ENCODE measurements at regions not wholly inside any gene's neighbourhood (a gene's known extent, or its start where the extent isn't known, plus 50 kb on each side); places are given as distances from the start of the nearest gene placed in this dataset.

- no peak for TF ChIP-seq CTCF (IDR thresholded peaks at IDR 0.05; ENCODE audit: low read depth, low read length, missing control alignments)
- in situ Hi-C loops (cut with HindIII; ENCODE audit: low sequenced_read_pairs): no loop called here
Measured at GRCh38 chr6:105936972-105937371, 149.2 kb upstream of the PRDM1 start.

GRCh38 chr6:105935416-105935815 is 150.7 kb upstream of the PRDM1 start:
- no peak for TF ChIP-seq CTCF (IDR thresholded peaks at IDR 0.05; ENCODE audit: low read depth, low read length, missing control alignments)
- in situ Hi-C loops (cut with HindIII; ENCODE audit: low sequenced_read_pairs): no loop called here
- no peak for DNase-seq (ENCODE audit: low read depth)
- H3K4me3 ChIP-seq (ENCODE audit: low read depth, low read length): no peak overlapping the region

More at GRCh38 chr6:105936972-105937371, 149.2 kb upstream of the PRDM1 start:
- DNase-seq (ENCODE audit: low read depth): no peak
- H3K4me3 ChIP-seq (ENCODE audit: low read depth, low read length): no peak overlapping the region

GRCh38 chr6:105934708-105935107 is 151.4 kb upstream of the PRDM1 start:
- no peak for DNase-seq (ENCODE audit: low read depth)
- in situ Hi-C loops (cut with HindIII; ENCODE audit: low sequenced_read_pairs): no loop called here

GRCh38 chr6:105932440-105932839 is 153.7 kb upstream of the PRDM1 start:
- in situ Hi-C loops (cut with HindIII; ENCODE audit: low sequenced_read_pairs): no loop called here
- H3K4me3 ChIP-seq (ENCODE audit: low read depth, low read length): no peak overlapping the region
- DNase-seq (ENCODE audit: low read depth): no peak
- TF ChIP-seq CTCF (IDR thresholded peaks at IDR 0.05; ENCODE audit: low read depth, low read length, missing control alignments): no peak

More at GRCh38 chr6:105934708-105935107, 151.4 kb upstream of the PRDM1 start:
- no peak for TF ChIP-seq CTCF (IDR thresholded peaks at IDR 0.05; ENCODE audit: low read depth, low read length, missing control alignments)
- no peak overlapping the region for H3K4me3 ChIP-seq (ENCODE audit: low read depth, low read length)

GRCh38 chr6:105929626-105930025 is 156.5 kb upstream of the PRDM1 start:
- DNase-seq (ENCODE audit: low read depth): no peak
- in situ Hi-C loops (cut with HindIII; ENCODE audit: low sequenced_read_pairs): no loop called here
- no peak for TF ChIP-seq CTCF (IDR thresholded peaks at IDR 0.05; ENCODE audit: low read depth, low read length, missing control alignments)
- no peak overlapping the region for H3K4me3 ChIP-seq (ENCODE audit: low read depth, low read length)

GRCh38 chr6:105926318-105926717 is 159.8 kb upstream of the PRDM1 start:
- in situ Hi-C loops (cut with HindIII; ENCODE audit: low sequenced_read_pairs): no loop called here
- no peak overlapping the region for H3K4me3 ChIP-seq (ENCODE audit: low read depth, low read length)
- DNase-seq (ENCODE audit: low read depth): no peak
- no peak for TF ChIP-seq CTCF (IDR thresholded peaks at IDR 0.05; ENCODE audit: low read depth, low read length, missing control alignments)

GRCh38 chr6:105925706-105926105 is 160.4 kb upstream of the PRDM1 start:
- in situ Hi-C loops (cut with HindIII; ENCODE audit: low sequenced_read_pairs): no loop called here
- DNase-seq (ENCODE audit: low read depth): no peak

More at GRCh38 chr6:105925706-105926105, 160.4 kb upstream of the PRDM1 start:
- TF ChIP-seq CTCF (IDR thresholded peaks at IDR 0.05; ENCODE audit: low read depth, low read length, missing control alignments): no peak
- H3K4me3 ChIP-seq (ENCODE audit: low read depth, low read length): no peak overlapping the region
